Activated CD4-positive, alpha-beta T cell treated with anti-CD3 and anti-CD28 coated beads, Interleukin-2, Interleukin-4, amounts not matched to agents 100 ng/mL and 50 ng/mL, durations not matched to agents 16 hours and 8 hours (primary cell): ENCODE measurements at regions not wholly inside any gene's neighbourhood (a gene's known extent, or its start where the extent isn't known, plus 50 kb on each side); places are given as distances from the start of the nearest gene placed in this dataset.

Experiments
- DNase-seq: peaks from one replicate; pipeline ENCODE4 v3.0.0-alpha.2; 2020; ENCODE audit warnings: low spot score

DNA sequence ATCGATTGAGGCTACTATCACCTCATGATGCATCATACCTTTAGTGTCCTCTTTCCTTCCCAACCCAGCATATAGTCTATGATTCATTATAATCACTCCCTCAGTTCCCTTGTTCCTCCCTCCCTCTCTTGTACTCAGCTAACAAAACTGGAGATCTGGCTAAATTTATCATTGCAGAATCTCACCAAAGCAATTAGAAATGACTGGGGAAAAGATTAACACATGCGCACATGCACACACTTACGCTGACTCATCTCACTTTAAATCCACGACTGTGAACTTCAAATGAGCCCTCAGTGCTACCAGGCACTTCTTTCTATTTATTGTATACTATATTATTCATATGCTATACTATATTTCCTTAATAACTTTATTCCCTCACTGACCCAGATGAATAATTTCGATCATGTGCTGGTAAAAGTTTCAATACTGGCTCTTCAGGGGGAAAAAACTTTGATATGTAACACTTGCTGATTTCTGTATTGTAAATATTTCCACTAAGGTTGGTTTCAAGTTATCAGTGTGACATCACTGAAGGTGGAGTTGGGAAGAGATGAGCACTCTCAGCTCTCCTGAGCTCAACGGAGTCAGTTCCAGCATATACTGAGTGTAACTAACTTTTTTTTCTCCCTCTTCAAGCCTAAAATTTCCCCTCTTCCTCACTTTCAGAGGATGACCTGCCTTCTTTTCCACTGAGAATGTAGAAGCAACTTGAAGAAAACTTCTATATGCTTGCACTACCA is 613.7 kb upstream of the B3GALT2 start:
- peak; percentile 32 for DNase-seq

DNA sequence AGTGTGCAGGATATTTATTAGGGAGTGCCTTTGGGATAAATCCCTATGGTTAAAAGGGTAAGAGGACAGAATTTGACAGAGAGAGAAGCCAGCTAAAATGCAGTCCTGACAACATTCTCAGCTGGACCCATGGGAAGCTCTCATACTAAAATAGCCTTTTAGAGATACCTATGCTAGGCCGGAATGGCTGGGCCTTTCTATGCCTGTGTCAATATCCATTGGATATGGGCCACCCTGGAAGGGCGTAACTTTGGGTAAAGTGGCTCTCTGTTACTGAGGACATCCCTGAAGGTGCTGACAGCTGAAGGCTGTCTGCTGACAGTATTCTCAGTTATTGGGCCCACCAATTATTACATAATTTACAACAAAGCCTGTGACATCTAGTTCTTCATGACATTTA is 613.0 kb upstream of the B3GALT2 start:
- no peak for DNase-seq

DNA sequence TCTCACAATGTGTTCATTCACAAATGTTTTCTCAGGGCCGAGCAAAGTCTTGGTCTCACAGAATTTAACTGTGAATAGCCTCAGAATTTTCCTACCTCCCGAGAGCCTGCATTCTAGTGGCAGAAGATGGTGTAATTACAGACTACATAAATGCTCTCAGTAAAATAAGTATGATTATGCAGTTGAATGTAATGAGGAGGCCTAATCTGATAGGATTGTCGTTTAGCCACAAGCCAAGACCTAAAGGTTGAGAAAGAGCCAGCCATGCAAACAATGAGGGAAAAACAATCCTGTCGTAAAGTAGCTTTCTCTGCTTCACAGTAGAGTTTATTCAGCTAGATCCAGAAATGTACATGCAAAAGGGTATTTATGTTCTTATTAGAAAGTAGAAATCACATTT is 607.8 kb upstream of the B3GALT2 start:
- no peak for DNase-seq

DNA sequence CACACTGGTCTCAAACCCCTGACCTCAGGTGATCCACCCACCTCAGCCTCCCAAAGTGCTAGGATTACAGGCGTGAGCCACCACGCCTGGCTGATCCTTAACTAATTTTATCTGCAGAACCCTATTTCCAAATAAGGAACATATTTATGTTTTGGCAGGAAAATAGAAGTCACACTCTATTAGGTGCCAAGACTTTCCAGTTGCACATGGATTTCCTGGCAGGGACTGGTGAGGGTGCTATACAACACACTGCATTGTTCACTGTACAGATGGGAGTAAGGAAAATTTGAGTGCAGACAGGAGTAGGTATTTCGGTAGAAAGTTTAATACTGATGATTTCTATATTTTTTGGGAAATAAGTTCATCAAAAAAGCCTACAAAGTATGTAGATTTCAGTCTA is 605.3 kb upstream of the B3GALT2 start:
- no peak for DNase-seq

DNA sequence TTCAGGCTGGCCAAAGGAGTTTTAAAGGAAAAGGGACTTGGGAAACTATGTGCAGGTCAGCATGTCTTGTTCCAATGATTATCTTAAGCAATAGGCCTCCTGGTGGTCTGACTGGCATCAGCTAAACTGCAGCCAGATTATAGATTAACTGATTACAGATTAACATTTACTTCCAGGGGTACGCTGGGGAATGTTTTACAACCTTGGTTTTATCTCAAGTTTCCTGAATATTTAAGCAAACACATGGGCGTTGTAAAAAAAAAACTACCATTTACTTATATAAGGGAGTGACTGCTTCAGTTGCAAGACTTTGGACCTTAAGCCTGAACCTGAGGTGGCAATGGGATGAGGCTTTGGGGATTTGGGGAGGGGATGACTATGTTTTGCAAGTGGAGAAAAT is 600.6 kb upstream of the B3GALT2 start:
- no peak for DNase-seq

DNA sequence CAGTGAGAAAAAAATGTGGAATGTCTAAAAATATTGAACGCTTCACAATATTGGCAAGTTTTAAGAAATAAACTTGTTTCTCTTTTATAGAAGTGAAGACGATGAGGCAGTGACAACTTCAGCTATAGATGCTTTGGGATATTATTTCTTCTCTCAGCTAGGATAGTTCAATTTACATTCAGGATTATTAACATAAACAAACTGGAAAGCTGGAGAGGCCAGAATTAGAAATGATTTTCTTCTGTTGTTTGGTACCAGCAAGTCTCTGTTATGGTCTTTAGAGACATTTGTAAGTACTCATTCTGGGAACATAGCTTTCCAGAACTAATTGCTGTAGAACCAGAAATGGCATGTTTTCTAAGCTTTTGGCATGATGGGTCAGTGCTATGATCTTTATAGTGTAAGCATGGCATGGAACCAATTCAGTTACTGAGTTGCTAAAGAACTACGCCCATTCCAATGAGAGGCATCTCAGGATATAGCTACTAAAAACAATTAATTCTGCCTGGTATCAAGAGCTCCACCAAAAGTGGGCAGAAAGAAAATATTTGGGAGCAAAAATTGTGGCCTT is 599.5 kb upstream of the B3GALT2 start:
- no peak for DNase-seq

DNA sequence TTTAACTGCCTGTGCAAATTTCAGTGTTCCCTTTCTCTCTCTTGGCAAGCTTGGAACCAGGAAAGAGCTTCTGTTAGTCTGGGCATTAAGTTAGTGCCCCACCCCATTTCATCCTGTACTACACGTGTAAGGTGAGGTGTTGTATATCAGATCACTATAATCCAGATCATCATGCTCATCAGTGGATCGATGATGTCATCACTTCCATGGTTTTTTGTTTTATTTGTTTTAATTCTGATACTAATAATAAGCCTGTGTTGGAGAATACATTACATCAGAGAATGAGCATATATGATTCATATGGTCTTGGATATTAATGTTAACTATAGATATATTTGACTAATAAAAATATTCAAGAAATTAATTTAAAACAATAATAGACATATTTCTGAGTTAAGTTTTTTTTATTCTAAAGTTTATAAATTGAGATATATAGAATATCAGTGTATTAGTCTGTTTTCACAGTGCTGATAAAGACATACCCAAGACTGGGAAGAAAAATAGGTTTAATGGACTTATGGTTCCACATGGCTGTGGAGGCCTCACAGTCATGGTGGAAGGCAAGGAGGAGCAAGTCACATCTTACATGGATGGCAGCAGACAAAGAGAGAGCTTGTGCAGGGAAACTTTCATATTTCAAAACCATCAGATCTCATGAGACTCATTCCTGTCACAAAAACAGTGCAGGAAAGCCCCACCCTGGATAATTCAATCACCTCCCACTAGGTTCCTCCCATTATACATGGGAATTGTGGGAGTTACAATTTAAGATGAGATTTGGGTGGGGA is 588.3 kb upstream of the B3GALT2 start:
- no peak for DNase-seq

DNA sequence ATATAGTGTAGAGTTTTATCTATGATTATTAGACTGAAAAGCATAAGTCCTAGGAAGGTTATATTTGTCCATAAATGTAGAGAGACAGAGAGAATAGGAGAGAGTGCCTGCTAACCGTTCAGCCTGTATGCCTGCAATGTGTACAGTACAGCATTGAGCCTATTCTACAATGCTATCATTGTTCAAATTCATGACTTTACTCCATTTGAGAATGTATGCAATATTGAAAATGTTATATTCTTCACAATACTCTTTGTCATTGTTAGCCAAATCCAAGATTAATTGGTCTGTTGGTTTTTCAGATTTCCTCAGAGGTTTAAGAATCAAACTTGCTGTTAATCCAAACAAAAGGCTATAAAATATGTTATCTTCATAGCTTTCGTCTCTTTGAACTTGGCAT is 585.2 kb upstream of the B3GALT2 start:
- no peak for DNase-seq

DNA sequence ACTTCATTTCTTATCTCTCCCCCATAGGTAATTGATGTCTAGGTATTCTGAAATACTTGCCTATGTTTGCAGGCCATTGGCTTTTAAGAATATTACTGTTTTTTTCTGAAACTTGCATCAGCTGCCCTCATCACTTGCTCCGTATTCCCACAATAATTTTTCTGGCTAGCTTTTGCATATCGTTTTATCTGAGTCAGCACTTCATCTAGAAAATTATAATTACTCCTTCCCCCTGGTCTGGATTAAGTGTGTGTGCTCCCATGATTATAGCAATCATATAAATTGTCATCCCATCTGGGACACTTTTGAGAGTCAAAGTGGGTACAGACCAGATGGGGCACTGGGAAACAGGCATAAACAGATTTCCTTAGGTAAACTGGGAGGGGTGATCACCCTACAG is 583.2 kb upstream of the B3GALT2 start:
- DNase-seq = no peak

DNA sequence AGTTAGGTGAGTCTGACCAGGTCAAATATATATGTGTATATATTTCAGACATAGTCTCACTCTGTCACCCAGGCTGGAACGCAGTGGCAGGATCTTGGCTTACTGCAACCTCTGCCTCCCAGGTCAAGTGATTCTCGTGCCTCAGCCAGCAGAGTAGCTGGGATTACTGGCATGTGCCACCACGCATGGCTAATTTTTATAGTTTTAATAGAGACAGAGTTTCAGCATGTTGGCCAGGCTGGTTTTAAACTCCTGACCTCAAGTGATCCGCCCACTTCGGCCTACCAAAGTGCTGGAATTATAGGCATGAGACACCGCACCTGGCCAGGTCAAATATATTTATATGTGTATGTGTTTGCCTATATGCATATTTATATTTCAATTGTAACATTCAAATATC is 581.5 kb upstream of the B3GALT2 start:
- no peak for DNase-seq

DNA sequence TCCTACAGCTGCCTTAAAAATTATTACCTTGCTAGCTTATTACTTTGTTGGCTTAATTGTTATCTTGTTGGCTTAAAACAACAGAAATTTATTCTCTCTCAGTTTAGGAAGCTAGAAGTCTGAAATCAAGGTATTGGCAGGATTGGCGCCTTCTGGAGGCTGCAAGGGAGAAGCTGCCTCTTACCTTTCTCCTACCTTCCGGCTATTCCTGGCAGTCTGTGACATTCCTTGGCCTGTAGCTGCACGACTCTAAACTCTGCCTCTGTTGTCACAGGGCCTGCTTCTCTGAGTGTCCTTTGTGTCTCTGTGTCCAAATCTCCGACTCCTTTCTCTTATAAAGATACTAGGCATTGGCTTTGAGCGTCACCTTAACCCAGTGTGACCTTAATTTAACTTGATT is 579.9 kb upstream of the B3GALT2 start:
- DNase-seq = no peak

DNA sequence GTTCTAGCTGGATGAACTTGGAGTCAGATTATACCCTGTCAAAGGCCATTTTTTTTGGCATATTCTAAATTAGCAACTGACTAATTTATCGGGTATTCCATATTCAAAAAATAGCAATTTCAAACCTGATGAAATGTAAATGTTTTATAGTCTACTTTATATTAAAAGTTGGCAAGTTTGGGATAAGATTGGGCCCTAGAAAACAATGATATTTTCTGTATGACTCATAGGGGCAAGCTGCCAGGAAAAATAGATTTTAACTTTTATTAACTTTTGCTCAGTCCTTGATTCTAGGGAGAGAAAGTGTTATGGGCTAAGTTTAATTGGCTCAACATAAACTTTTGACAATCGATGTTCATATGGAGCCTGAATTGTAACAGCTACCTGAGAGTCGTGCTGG is 576.9 kb upstream of the B3GALT2 start:
- DNase-seq = no peak

DNA sequence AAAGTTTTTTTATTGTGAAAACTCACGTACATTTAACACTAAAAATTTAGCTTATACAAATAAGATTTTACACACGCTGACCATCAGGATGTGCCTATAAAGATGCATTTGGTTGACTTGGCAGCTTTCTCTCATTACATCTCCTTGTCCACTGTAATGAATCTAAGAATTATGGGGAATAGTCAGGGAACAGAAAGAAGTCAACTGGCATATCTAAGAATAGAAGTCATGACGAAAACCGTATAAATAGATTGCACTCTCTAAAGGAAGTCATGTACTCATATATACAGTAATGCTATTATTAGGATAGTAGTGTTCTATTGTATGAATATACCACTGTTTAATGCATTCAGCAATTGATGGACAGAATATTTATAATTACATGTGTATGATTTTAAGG is 575.8 kb upstream of the B3GALT2 start:
- no peak for DNase-seq

DNA sequence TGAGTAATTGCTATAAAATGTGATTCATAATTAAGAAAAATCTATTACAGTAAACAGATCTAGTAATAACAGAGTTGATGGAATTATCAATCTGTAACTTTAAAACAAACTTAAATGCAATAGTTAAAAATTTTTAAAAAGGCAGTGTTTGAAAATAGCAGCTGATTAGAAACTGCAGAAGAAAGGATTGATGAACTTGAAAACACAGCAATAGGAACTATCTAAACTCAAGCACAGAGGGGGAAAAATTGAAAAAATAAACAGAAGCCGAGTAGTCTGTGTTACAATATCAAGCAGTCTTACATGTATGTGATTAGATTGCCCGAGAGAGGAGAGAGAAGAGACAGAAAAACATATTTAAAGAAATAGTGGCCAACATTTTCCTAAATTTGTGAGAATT is 569.0 kb upstream of the B3GALT2 start:
- DNase-seq = no peak

DNA sequence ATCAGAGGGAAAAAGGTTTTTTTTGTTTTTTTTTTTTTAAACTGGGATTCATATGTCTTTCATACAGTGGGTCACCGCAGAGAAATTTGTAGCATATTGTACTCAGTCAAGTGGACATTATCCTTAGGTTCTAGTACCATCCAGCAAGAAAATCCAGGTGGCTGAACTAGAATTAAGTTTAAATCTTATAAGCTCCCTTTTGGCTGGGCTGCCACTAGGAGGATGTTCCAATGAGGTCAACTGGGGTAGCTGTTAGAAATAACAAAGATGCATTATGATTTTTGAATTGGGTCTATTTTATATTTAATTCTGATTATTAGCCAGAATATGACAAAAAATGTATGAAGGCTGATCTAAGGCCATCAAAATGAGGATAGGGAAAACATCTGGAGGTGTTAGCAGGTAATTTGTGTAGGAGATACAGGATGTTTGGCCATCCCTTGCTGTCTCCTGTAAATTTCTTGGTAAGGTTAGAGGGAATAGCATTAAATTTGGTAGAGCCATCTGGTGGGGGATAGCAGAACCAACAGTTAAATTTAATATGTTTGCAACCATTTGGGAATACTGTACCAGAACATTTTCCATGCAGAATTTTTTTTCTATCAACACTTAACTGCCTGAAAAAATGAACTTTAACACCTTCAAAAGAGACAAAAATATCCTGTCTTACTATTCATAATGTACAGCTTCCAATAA is 568.5 kb upstream of the B3GALT2 start:
- no peak for DNase-seq

DNA sequence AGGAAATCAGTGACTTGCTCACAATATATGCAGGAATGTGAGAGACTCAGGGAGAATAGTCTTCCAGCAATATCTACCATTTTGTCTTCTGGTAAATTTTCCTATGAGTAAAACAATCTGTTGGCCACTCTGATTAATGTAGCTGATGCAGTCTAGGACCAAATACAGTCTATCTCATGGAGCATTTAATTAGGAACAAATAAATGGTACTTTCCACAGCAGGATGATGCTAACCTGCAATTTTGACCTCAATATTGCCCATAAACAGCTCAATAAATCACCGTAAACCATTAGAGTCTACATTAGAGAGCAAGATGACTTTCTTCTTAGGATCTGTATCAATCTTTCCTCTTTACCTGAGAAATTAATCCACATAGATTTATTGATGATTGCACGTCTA is 567.7 kb upstream of the B3GALT2 start:
- DNase-seq = no peak

DNA sequence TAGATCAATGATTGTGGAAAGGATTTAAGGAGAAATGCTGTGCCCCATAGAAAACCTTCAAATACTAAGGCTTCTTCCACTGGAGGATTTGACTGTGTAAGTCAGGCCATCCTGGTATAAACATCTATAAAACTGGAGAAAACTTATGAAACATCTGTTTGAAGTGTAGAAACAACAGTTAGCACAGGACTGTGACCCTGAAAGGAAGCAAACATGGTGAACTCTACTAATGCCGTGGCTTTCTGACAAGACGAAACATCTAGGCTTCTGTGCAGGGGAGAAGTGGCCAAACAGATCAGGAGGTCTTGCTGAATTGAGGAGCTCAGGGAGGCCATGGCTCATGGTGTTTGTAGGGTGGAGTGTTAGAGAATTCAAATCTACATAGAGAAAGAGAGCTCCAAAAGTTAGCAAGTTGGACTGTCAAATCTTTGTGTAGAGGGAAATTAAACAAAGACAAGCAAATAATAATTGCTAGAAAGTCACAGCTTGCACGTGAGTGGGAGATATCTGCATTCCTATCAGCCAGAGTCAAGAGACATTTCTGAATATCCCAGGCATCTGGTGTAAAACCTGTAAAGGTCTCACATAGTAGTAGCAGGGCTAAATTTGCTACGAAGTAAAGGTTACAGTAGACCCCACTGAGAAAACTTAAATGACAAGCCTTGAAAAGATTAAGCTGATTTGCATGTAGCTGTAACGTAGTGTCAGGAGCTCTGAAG is 566.8 kb upstream of the B3GALT2 start:
- no peak for DNase-seq

DNA sequence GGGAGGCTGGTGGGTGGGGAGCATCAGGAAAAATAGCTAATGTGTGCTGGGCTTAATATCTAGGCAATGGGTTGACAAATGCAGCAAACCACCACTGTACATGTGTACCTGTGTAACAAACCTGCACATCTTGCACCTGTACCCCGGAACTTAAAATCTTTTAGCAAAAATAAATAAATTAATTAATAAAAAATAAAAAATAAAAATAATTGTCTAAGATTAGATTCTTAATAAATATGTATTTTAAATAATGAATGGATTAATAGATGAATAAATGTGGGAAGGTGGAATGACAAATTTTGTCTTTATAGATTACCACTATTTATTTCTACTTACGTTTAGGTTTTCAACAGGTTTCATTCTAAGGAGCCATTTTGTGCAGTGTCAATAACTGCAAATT is 563.5 kb upstream of the B3GALT2 start:
- DNase-seq = no peak

DNA sequence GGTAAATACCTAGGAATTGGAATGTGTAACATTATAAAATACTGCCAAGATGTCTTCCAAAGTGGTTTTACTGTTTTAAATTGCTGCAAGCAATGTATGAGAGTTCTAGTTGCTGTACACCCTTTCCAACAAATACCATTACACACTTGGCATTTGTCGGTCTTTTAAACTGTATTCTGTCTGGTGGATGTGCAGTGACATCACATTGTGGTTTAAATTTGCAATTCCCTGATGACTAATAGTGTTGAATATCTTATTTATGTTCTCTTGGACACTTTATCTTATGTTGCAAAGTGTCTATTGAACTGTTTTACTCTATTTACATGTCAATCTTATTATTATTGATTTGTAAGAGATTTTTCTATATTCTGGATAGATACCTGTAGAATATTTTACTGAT is 561.2 kb upstream of the B3GALT2 start:
- DNase-seq = no peak

DNA sequence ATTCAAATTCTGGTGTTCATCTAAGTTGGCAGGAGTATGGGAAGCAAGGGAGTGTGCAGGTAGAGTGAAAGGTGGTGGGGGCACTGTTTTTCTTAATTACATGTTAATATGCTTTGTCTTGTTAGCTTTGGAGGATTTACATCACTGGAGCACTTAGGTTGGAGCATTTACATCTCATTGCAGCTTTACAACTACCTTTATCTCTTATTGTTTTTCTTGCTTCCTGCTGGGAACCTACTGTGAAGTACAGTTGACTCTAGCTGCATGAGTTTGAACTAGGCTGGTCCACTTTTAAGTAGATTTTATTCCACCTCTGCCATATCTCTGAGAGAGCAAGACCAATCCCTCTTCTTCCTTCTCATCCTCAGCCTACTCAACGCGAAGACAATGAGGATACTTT is 554.8 kb upstream of the B3GALT2 start:
- DNase-seq = no peak

DNA sequence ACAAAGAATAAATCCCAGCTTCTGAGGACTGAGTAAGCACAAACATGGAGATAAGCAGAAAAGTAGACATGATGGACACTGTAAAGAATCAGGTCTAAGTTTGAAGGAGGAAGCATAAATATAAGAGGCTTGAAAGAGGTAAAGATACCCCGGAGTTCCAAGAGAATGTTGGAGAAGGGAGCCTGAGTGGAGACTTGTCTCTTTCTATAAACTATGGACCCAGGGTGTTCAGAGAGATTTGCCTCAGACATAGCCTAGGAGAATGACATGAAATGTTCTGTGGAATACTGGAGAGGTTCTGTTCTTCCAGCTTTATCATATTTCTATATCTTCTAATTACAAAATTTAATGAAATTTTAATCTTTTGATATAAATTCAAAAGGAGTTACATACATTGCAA is 554.3 kb upstream of the B3GALT2 start:
- DNase-seq = no peak

DNA sequence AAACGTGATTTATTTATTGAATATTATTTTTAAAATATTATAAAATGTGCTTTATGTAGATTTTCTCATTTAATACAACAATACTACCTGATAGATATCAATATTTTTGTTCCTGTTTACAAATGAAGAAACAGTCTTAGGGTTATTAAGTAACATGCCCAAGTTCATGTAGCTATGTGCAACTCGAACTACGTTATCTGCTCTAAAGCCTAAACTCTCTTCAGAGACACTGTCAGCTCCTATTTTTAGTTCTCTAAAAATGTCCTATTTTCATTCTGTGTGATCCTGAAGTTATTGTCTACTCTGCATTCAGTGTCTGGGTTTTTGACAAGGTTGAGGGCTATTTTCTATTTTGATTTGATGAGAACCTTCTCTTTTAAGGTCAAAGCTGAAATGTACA is 550.1 kb upstream of the B3GALT2 start:
- no peak for DNase-seq
